Muscle of leg (tissue), 3 donors: ENCODE measurements at regions not wholly inside any gene's neighbourhood (a gene's known extent, or its start where the extent isn't known, plus 50 kb on each side); places are given as distances from the start of the nearest gene placed in this dataset.
A peak's percentile ranks its signal among the peaks of the same experiment; 100 is the strongest.

Source experiments
- DNase-seq: peaks from one replicate; pipeline ENCODE4 v3.0.0; 2013
- H3K27ac ChIP-seq: one replicate; pipeline ENCODE4 v1.5.1; 2013; ENCODE audit warnings: mild to moderate bottlenecking, low read length, control low read depth
- H3K27me3 ChIP-seq: one replicate; pipeline ENCODE4 v1.6.1; 2013; ENCODE audit warnings: low read length; ENCODE audit not compliant: control insufficient read depth, insufficient read depth
- H3K36me3 ChIP-seq: one replicate; pipeline ENCODE4 v1.6.1; 2013; ENCODE audit warnings: low read length; ENCODE audit not compliant: control insufficient read depth, insufficient read depth
- H3K4me1 ChIP-seq: one replicate; pipeline ENCODE4 v1.6.1; 2013; ENCODE audit warnings: low read length; ENCODE audit not compliant: control insufficient read depth, insufficient read depth
- H3K4me3 ChIP-seq: one replicate; pipeline ENCODE4 v1.5.1; 2013; ENCODE audit warnings: low read length, control low read depth
- H3K9me3 ChIP-seq: replicated peaks from 2 replicates; pipeline ENCODE4 v1.6.1; 2013; ENCODE audit warnings: low read depth, low read length; ENCODE audit not compliant: control insufficient read depth
- WGBS: methylation state at CpG from one replicate; pipeline ENCODE4 v1.1.5; 2013; ENCODE audit warnings: missing lambda C conversion rate; ENCODE audit not compliant: insufficient coverage; 5-methylcytosine and 5-hydroxymethylcytosine counted together

DNA sequence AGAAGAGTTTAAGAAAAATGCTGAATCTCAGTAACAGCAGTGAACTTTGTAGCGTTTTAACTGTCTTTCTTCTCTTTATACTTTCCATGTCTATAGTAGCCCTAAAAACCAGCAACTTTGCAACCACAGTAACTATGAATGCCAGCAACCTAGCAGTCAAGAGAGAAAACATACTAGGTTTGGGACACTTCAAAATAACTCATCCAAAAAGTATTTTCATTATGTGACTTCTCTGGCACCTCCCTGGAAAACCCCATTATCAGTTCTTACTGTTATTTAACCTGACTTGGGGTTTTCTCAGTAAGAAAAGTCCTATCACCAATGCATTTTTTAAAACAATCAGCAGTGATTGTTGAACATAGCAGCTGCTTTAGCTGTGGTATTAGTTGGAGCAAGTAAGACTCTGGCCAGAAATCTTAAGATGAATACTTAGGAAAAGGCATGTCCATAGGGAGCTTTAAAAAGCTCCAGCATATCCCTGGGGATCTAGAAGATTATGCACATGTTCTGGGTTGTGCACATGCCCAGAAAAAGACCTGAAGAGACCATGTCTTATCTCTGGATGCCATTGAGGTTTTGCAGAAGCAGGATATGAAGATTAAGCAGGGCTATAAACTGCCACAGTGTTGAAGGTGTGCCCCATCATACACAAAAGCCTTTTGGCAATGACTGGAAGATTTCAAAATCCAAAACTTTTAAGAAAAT lies 411.3 kb downstream of the CMPK2 start:
- no peak for DNase-seq
- H3K4me1 ChIP-seq, result no peaks in the 10 kb centered on the region
- no peak overlapping the region for H3K4me3 ChIP-seq
- no peak overlapping the region for H3K27ac ChIP-seq
- H3K27me3 ChIP-seq, result no peaks in the 10 kb centered on the region
- peaks cover 3% of the 10 kb centered on the region for H3K9me3 ChIP-seq
- no peaks in the 10 kb centered on the region for H3K36me3 ChIP-seq
- no CpG with 5 or more reads among the region's 1 CpG for WGBS

DNA sequence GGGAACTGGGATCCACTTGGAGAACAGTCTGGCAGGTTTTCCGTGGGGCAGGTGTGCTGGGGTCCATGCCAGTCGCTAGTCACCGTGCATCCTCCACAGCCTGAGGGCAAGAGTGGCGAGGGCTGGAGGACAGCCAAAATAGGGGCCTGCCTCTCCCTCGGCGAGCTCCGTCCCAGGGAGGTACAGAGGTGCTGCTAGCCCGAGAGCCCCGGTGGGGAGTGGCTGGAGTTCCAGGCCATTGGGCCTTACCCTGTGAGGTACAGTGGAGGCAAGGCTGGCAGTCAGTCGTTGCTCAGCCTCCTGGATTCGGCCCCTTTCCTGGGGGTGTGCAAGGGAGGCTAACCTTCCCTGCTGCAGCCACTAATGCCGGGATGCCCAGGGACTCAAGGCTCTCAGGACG lies 406.6 kb downstream of the CMPK2 start:
- no peak overlapping the region for H3K27ac ChIP-seq
- no peak for DNase-seq
- H3K27me3 ChIP-seq, result no peaks in the 10 kb centered on the region
- 85% methylated on average over 13 of the region's 13 CpGs for WGBS
- no peaks in the 10 kb centered on the region for H3K4me1 ChIP-seq
- H3K4me3 ChIP-seq, result no peak overlapping the region
- H3K36me3 ChIP-seq, result no peaks in the 10 kb centered on the region
- peaks cover 3% of the 10 kb centered on the region for H3K9me3 ChIP-seq

DNA sequence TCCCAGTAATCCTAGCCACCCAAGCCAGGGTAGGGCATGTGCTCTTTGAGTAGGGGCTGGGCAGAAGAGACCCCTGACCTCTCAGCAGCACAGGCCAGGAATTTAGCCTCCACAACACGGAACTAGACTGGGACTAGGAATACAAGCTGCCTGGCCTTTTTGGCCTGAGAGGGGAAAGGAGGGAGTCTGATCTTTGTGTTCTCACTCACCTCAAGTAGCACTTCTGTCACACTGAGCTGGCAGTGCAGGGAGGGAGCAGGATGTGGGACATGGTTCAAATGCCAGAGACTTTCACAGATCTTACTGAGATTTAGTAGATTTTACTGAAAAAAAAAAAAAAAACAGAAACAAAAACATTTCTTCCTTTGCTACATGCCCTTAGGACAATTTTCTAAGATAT lies 395.2 kb downstream of the CMPK2 start:
- H3K9me3 ChIP-seq, result peaks cover 3% of the 10 kb centered on the region
- H3K27me3 ChIP-seq, result no peaks in the 10 kb centered on the region
- H3K4me3 ChIP-seq, result no peak overlapping the region
- H3K4me1 ChIP-seq, result no peaks in the 10 kb centered on the region
- no peak overlapping the region for H3K27ac ChIP-seq
- no peaks in the 10 kb centered on the region for H3K36me3 ChIP-seq
- no CpG with 5 or more reads among the region's 1 CpG for WGBS
- DNase-seq, result no peak

DNA sequence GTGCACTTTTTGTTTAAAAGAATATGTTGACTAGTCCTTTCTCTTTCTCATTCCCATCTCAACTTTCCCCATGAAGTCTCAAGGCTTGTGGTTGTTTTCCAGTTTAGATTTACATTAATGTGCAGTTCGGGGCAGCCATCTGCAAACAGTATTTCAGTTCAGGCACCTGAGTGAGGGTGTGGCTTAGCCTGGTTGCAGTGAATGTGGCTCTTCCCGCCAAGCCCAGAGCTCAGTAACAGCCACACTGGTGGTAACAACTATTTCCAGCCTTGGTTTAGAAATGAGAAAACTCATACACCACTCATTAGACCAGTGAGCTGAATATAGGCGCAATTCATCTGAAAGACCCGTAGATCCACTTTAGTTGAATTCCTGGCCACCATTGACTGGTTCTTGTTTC lies 394.3 kb downstream of the CMPK2 start:
- Histone ChIP-seq H3K36me3 (no peaks in the 10 kb centered on the region), H3K27me3 (no peaks in the 10 kb centered on the region), H3K9me3 (peaks cover 3% of the 10 kb centered on the region), H3K27ac (no peak overlapping the region), H3K4me3 (no peak overlapping the region), H3K4me1 (no peaks in the 10 kb centered on the region)
- 90% methylated on average over 2 of the region's 4 CpGs for WGBS
- no peak for DNase-seq

DNA sequence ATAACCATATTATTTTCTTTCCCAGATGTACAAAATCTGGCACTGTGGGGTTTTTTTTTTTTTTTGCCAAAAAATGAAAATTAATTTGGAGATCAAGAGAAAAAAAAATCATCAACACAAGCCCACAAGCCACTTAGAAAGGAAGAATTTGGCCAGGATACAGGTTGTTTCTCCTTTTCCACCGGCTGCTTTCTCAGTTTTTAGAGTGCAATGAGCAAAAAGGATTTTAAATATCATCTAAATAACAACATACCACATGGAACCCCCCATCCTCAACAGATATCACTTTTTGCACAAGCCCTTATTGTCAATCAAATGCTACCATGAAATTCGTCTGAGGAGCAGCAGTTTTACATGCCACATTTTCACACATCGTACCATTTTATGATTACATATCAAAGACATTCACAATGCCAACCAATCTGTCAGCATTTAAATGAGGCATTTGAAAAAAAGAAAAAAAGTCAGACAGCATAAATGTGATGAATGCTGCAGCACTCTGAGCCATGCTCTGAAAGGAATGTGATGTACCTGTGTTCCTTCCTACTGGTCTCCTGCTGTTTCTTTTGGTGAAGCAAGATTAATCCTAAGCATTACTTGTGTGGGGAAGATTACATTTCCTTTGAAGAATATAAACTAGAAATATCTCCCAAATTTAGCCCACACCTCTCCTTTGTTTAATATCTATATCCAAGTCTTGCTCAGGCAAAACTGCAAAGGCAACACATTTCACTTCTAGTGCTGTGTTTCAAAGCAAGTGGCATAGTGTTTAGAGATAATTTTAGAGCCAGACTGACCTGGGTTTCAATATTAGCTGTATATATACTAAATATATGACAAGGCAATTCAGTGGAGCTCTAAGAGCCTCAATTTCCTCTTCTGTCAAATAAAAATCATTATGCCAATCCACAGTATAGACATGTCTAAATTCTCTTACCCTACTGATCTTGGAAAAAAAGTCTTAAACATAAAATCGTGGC lies 391.3 kb downstream of the CMPK2 start:
- Histone ChIP-seq H3K9me3 (no peaks in the 10 kb centered on the region), H3K4me1 (no peaks in the 10 kb centered on the region), H3K36me3 (no peaks in the 10 kb centered on the region), H3K4me3 (no peak overlapping the region), H3K27me3 (no peaks in the 10 kb centered on the region), H3K27ac (no peak overlapping the region)
- 60% methylated on average over 1 of the region's 4 CpGs for WGBS
- DNase-seq, result no peak

DNA sequence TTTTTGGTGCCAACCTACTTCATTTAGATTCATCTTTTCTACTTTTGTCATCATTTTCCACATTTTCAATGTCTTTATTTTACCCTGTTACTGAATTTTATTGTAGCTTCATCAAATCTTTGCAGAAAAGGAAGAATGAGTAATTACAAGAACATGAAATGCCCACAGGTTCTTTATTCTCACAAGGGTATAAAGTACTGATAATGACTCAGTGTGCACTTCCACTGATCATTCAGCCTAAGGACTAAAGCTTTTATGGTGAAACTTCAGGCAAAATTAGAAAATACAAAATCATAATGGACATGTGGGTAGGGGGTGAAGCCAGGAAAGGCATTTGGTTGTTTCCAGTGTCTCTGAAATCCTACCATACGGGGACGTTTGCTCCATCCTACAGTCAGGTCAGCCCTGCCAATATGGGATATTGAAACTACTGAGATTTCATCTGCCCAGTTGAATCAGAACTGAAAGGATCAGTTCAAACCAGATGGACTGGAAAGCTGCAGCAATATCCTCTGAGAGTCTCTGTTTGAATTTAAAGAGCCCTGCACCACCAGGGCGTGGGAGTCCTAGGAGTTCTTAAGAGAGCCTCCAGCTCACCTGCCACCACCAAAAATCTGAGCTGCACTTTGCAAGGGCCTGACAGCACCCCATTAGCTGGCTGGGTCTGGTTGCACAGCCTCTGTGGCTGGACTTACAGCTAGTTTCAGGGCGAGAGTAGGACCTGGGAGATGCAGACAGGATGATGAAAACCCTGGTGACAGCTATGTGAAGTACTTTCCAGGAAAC lies 390.4 kb downstream of the CMPK2 start:
- Histone ChIP-seq H3K27ac (no peak overlapping the region), H3K36me3 (no peaks in the 10 kb centered on the region), H3K27me3 (no peaks in the 10 kb centered on the region), H3K9me3 (no peaks in the 10 kb centered on the region), H3K4me3 (no peak overlapping the region), H3K4me1 (no peaks in the 10 kb centered on the region)
- 75% methylated on average over 2 of the region's 4 CpGs for WGBS
- no peak for DNase-seq

DNA sequence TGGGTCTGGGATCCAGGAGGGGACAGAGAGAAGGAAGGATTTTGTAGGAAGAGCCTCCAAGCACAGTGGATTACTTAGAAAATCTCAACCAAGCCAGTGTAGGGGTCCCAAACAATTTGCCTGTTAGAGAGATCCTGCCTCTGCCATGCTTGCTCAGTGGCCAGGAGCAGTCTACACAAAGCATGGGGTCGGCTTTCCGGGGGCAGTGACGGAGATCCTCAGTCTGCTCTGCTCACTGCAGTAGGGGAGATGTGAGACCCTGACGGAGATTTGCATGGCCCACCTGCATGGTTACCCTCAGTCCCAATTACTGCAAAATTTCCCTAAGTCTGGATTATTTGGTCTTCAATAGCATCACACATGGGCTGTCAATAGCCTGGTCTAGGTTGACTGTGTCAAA lies 385.2 kb downstream of the CMPK2 start:
- no peak for DNase-seq
- no peaks in the 10 kb centered on the region for H3K9me3 ChIP-seq
- no peaks in the 10 kb centered on the region for H3K27me3 ChIP-seq
- H3K4me3 ChIP-seq, result no peak overlapping the region
- 100% methylated on average over 4 of the region's 4 CpGs for WGBS
- H3K27ac ChIP-seq, result no peak overlapping the region
- no peaks in the 10 kb centered on the region for H3K4me1 ChIP-seq
- no peaks in the 10 kb centered on the region for H3K36me3 ChIP-seq

DNA sequence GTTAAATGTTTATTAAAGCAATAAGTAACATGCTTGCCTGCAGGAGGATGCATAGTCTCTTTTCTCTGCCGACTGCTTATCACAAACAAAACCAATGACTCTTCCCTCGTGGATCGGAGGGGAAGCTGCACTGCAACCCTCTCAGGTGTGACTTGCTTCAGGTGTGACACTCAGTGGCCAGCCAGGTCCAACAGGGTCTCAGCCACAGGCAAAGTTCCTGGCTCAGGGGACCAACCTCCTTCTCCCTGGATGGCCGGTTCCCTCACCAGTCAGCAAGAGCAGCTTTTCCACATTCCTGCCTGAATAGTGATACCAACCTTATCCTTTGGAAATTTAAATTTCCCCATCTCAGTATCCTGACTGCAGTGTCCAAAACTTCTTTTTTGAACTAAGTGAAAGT lies 383.5 kb downstream of the CMPK2 start:
- WGBS, result 60% methylated on average over 4 of the region's 4 CpGs
- no peak overlapping the region for H3K4me3 ChIP-seq
- no peaks in the 10 kb centered on the region for H3K9me3 ChIP-seq
- H3K27ac ChIP-seq, result no peak overlapping the region
- no peaks in the 10 kb centered on the region for H3K4me1 ChIP-seq
- no peaks in the 10 kb centered on the region for H3K27me3 ChIP-seq
- no peaks in the 10 kb centered on the region for H3K36me3 ChIP-seq
- no peak for DNase-seq

DNA sequence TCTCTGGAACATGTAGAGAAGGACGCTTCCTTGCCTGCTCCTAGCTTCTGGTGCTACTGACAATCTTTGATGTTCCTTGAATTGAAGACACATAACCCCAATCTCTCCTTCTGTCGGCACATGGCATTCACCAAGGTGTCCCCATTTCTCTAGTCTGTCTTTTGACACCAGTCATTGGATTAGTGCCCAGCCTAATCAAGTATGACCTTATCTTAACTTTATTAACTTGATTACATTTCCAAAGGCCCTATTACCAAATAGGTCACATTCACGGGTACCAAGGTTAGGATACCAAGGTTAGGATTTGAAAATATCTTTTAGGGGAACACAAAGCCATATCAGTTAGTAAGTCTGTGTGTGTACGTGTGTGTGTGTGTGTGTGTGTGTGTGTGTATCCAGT lies 377.9 kb downstream of the CMPK2 start:
- H3K27ac ChIP-seq, result no peak overlapping the region
- H3K9me3 ChIP-seq, result no peaks in the 10 kb centered on the region
- DNase-seq, result no peak
- H3K4me1 ChIP-seq, result peaks cover 6% of the 10 kb centered on the region
- no peaks in the 10 kb centered on the region for H3K27me3 ChIP-seq
- no peaks in the 10 kb centered on the region for H3K36me3 ChIP-seq
- H3K4me3 ChIP-seq, result no peak overlapping the region
- WGBS, result 76% methylated on average over 2 of the region's 4 CpGs

DNA sequence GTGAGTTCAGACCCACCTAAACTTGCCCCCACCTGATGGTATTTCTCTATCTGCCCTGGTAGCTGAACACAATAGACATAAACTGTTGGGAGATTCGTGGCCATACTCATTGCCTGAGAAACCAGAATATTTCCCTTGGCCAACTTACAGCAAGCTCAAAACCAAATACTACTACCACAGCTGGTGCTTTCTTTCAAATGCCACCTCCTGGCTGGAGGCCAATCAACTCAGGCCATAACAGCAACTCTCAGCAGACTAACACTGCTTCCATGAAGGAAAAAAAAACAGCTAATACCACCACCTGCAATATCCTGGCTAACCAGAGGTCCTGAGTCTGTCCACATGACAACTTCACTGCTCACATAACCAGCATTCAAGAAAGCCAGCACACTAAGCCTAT lies 373.1 kb downstream of the CMPK2 start:
- WGBS, result 67% methylated on average over 1 of the region's 1 CpG
- DNase-seq, result peak; percentile 63
- Histone ChIP-seq H3K27ac (peak overlapping the region; percentile 7), H3K4me1 (peaks cover 8% of the 10 kb centered on the region), H3K36me3 (no peaks in the 10 kb centered on the region), H3K27me3 (no peaks in the 10 kb centered on the region), H3K9me3 (no peaks in the 10 kb centered on the region), H3K4me3 (no peak overlapping the region)
